ENCODE measurements at regions not wholly inside any gene's neighbourhood (a gene's known extent, or its start where the extent isn't known, plus 50 kb on each side); places are given as distances from the start of the nearest gene placed in this dataset.
A peak's percentile ranks its signal among the peaks of the same experiment; 100 is the strongest.
"Not testable (repeated sequence)": the region's sequence is repeated elsewhere in the genome, so short reads cannot be mapped to it uniquely, and the experiment has no call there.

- not testable (repeated sequence) for H3K27ac ChIP-seq (replicated peaks); H3K27me3 ChIP-seq (ENCODE audit: insufficient read depth, poor library complexity, severe bottlenecking); H3K4me3 ChIP-seq (replicated peaks; ENCODE audit: insufficient read depth, low read length); DNase-seq (ENCODE audit: low read depth in 1 of 2, low spot score in 1 of 2)
These were observed 58.9 kb downstream of the GOLGA6L7 start for GRCh38 chr15:28789401-28790114.

DNA sequence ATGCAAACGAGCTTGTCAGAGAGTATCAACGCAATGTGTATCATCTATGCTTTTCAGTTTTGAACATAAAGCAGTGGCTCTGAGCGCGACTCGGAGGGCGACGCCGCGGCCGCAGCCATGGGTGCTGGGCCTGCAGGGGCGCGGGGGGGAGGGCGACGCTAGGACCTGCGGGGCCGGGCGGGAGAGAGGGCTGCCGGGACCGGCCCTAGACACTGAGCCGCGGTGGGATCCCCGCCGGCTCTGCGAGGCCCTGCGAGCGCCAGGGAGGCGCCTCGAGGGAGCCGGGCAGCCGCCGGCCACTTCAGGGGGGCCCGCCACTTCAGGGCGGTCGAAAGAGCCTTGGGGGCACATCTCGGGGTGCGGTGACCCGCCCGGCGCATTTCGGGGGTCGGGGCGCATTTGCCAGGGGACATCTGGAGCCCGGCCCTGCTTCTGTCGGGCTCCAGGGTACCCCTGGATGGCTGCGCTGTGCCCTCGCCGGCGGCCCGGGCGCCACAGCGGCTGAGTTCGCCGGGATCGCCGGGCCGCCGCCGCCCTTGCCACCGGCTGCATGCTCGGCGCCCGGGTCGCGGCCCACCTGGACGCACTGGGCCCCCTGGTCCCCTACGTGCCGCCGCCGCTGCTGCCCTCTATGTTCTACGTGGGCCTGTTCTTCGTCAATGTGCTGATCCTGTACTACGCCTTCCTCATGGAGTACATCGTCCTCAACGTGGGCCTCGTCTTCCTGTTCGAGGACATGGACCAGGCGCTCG lies 59.6 kb downstream of the GOLGA6L7 start:
- DNase-seq (ENCODE audit: low read depth in 1 of 2, low spot score in 1 of 2); H3K4me3 ChIP-seq (replicated peaks; ENCODE audit: insufficient read depth, low read length); H3K27me3 ChIP-seq (ENCODE audit: insufficient read depth, poor library complexity, severe bottlenecking); H3K27ac ChIP-seq (replicated peaks): not testable (repeated sequence)

GRCh38 chr15:28788176-28788575 lies 60.3 kb downstream of the GOLGA6L7 start:
- not testable (repeated sequence) for H3K4me3 ChIP-seq (replicated peaks; ENCODE audit: insufficient read depth, low read length); DNase-seq (ENCODE audit: low read depth in 1 of 2, low spot score in 1 of 2); H3K27ac ChIP-seq (replicated peaks); H3K27me3 ChIP-seq (ENCODE audit: insufficient read depth, poor library complexity, severe bottlenecking)

- DNase-seq (ENCODE audit: low read depth in 1 of 2, low spot score in 1 of 2): peak in 1 of 2 experiments; percentile 28
- no peak overlapping the region for H3K4me3 ChIP-seq (replicated peaks; ENCODE audit: insufficient read depth, low read length)
- H3K27ac ChIP-seq (replicated peaks): no peak overlapping the region
- no peaks in the 10 kb centered on the region for H3K27me3 ChIP-seq (ENCODE audit: insufficient read depth, poor library complexity, severe bottlenecking)
- TF ChIP-seq SPI1 (IDR thresholded peaks at IDR 0.05; ENCODE audit: borderline replicate concordance, low read depth) (no peak), GABPA (IDR thresholded peaks at IDR 0.05; ENCODE audit: low read depth) (no peak), CTCF (IDR thresholded peaks at IDR 0.05; ENCODE audit: insufficient read depth, low read length) (no peak), REST (IDR thresholded peaks at IDR 0.05; ENCODE audit: insufficient replicate concordance, low read depth) (no peak), POLR2AphosphoS5 (IDR thresholded peaks at IDR 0.05; ENCODE audit: low read depth) (no peak)
These were observed 61.9 kb downstream of the GOLGA6L7 start for GRCh38 chr15:28786521-28786920.

DNA sequence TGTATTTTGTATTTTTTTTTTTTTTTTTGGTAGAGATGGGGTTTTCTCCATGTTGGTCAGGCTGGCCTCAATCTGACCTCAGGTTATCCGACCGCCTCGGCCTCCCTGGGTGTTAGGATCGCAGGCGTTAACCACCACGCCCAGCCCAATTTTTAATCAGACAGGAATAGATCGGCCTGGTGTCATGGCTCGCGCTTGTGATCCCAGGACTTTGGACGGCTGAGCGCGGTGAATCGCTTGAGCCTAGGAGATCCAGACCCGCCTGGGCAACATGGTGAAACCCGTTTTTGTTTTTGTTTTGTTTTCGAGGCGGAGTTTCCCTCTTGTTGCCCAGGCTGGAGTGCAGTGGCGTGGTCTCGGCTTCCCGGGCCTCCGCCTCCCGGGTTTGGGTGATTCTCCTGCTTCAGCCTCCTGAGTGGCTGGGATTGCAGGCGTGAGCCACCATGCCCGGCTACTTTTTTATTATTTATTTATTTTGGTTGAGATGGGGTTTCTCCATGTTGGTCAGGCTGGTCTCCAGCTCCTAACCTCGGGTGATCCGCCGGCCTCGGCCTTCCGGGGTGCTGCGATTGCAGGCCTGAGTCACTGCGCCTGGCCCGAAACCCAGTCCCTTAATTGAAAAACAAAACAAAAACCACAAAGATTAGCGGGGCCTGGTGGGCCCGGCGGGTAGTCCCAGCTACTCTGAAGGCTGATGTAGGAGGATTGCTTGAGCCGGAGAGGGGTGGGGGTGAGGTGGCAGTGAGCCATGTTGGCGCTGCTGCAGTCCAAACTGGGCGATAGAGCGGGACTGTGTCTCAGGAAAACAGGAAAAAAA lies 63.9 kb downstream of the GOLGA6L7 start:
- not testable (repeated sequence) for H3K27ac ChIP-seq (replicated peaks); DNase-seq (ENCODE audit: low read depth in 1 of 2, low spot score in 1 of 2); H3K27me3 ChIP-seq (ENCODE audit: insufficient read depth, poor library complexity, severe bottlenecking); H3K4me3 ChIP-seq (replicated peaks; ENCODE audit: insufficient read depth, low read length)

GRCh38 chr15:28783873-28784272 lies 64.6 kb downstream of the GOLGA6L7 start:
- no peaks in the 10 kb centered on the region for H3K27me3 ChIP-seq (ENCODE audit: insufficient read depth, poor library complexity, severe bottlenecking)
- no peak overlapping the region for H3K4me3 ChIP-seq (replicated peaks; ENCODE audit: insufficient read depth, low read length)
- TF ChIP-seq POLR2AphosphoS5 (IDR thresholded peaks at IDR 0.05; ENCODE audit: low read depth): no peak
- no peak for TF ChIP-seq GABPA (IDR thresholded peaks at IDR 0.05; ENCODE audit: low read depth)
- TF ChIP-seq CTCF (IDR thresholded peaks at IDR 0.05; ENCODE audit: insufficient read depth, low read length): no peak
- no peak for TF ChIP-seq REST (IDR thresholded peaks at IDR 0.05; ENCODE audit: insufficient replicate concordance, low read depth)
- DNase-seq (ENCODE audit: low read depth in 1 of 2, low spot score in 1 of 2): no peak
- H3K27ac ChIP-seq (replicated peaks): no peak overlapping the region

Measured in HL-60 (cell line).